Hematopoietic multipotent progenitor cell treated with erythropoietin and hydrocortisone succinate and interleukin-3 and kit ligand, for 17 days (in vitro differentiated cells): ENCODE measurements at regions not wholly inside any gene's neighbourhood (a gene's known extent, or its start where the extent isn't known, plus 50 kb on each side); places are given as distances from the start of the nearest gene placed in this dataset.
A peak's percentile ranks its signal among the peaks of the same experiment; 100 is the strongest.
"Not testable (repeated sequence)": the region's sequence is repeated elsewhere in the genome, so short reads cannot be mapped to it uniquely, and the experiment has no call there.

ENCODE experiments used
- DNase-seq: peaks from one replicate; pipeline ENCODE4 v3.0.0-alpha.2; 2015; ENCODE audit warnings: low spot score

DNA sequence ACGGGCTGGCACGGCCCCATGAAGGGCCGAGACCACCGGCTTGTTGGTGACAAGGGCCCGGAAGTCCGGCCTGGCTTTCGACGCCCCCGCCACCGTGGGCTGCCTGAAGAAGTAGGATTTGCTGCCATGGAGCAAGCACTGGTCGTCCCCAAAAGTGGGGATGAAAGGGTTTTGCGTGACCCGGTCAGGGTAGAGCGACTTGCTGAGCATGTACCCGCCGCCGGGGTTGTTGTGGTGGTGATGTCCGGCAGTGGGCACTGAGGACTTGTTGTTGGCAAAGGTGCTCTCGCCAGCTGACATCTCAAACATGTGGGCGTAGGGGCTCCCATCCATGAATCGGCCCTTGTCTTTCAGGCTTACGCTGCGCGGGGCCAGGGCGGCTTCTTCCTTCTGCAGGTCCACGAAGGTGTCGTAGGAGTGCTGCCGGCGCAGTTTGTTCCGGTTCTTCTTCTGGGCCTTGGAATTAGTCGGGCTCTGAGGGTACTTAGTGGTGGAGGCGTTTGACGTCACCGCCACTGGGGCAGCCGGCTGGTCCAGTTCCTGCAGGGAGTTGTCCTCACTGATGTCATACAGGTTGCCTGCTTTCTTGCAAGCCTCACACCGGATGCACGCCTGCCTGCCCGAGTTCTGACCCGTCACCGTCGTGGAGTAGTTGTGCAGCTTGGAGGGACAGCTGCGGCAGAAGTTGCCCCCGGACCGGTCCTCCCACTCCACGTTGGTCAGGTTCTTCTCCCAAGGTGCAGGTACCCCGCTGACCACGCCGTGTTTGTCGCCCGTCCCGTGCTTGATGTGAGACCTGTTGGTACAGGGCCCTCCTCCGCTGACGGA is 366.6 kb downstream of the EMP1 start:
- DNase-seq = no peak

DNA sequence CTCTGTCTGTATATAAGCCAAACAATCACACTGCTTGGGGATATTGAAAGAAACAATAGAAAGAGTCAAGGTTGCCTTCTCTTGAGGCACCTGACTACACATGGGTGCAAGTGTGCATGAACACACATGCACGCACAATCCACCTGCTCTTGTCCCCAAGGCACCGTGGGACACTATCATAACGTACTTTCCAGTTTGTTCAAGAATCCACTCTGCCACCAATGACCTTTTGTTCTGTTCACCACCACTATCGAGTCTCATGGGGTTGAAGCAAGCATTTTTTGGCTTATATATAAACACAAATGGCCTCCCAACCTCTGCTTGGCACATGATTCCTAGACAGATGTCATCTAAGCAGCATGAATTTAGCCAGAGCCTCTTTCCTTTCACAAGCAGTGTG is 365.4 kb downstream of the EMP1 start:
- DNase-seq = no peak

DNA sequence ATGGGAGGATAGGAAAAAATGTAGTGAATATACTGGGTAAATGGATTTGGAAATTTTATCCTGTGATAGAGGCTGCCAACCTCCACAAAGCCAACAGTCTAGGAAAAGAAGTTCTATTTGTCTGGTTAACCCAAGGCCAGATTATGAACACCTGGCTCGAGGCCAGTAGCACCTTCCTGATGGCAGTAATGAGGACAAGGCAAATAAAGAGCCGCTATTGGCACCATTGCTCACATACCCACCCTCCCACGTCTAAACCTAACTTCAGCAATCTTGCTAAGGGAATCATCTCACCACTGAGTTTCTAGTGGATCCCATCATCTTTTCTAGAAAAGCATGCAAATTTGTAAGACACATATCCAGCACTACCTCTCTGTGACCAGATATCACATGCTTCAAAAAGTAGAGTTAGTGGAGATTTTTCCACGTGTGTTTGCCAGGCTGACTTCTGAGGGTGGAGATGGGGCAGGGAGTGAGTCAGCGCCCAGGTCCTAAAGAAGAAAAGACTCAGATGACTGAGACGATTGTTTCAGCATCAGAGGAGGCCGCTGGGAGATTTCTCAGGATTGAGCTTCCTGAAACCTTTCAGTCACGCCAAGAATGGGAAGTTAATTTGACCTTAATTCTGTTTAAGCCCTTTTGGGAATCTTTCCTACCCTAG is 362.9 kb downstream of the EMP1 start:
- DNase-seq = no peak

DNA sequence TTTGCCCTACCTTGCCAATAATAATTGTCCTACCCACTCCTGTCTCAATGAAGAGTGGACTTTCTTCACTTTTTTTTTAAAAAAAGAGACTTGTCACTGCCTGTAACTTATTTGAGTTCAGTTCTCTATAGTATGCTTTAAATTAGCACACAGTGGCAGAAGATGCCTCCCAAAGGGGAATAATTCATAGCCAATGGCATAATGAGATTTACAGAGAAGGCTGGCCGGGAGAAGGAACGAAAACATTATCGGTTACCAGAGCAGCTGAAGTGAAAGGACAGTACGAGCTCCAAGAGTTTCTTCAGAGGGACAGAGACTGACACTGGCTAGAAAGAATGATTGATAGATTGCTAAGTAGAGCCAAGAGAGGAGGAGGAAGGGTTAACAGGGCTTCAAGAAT is 356.3 kb downstream of the EMP1 start:
- no peak for DNase-seq

DNA sequence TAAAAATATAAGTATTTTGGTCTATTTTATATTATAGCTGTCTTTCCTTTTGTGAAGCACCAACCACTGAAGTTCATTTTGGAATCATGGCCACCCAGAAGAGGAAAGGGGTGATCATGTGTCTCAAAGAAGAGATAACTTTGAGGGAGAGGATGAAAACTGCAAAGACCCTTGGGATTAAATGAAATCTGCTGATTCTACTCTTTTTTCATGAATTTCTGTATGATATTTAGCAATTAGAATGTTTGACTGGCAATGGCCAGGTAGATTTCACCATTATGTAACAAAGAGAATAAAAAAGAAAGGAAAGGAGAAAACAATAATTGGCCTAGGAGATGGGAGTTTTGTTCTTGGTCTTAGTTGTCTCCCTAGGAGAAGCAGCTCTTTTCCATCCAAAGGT is 350.8 kb downstream of the EMP1 start:
- DNase-seq = no peak

DNA sequence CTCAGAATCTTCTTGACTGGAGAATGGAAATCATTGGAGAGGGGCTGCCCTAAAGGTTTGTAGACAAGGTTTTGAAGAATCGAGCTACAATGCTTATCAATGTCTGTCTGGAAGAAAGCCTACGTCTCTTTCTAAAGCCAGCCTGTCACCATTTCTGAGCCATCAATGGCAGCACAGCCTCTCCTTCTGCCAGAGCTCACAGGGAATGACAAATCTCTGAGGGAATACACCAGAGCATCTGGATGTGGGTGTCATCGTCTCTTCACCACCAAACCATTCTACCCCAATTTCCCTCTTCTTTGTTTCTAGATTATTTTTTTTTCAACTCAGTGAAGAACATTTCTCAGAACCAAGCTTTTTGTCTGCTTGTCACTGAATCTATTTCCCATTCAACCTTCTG is 349.7 kb downstream of the EMP1 start:
- no peak for DNase-seq

DNA sequence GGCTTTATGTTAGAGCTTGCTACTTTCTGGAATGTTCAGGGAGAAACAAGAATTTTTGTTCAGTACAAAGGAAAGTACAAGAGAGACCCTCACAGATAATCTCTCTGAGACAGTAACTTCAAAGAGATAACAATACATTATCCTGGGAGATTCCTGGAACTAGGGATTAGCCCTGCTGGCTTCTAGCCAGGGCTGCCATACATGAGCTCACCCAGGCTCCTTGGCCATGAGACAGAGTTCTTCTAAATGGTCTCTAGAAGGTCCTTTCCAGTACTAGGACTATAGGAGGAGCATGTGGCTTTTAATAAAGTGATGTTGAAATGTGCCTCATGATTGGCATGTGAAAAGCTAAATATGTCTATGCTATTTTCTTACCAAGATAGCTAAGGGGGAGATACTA is 342.5 kb downstream of the EMP1 start:
- DNase-seq = no peak

DNA sequence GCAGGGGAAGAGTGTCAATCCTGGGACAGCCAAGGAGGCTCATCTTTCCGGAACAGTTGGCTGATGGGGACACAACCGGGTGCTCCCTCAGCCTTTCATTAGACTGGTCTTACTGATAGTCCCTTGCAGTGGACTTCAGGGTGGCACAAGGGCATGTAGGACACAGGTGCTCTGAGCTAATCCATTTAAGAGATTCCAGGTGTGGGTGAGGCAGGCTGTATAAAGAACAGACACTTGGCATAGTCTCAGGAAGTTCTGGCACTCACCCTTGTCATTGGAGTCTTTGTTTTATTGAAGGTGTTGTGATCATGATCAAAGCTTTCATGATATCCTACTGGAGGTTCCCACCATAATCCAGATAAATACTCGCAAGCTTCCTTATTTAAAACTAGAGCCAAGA is 341.6 kb downstream of the EMP1 start:
- DNase-seq = no peak

DNA sequence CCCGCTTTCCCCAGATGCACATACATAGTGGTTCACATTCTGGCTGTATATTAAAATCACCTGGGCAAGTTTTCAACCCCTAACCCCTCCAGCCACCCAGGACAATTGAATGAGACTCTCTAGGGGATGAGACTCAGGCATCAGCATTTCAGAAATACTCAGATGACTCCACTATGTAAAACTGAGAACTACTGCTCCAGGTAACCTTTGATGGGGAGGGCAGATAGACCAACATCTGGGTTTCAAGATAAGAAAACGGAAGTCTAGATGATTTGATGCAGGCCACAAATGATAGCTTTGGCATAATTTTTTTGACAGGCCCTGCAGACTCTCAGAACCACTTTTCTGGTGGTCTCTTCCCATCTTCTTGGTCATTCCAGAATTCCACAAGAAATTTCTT is 341.1 kb downstream of the EMP1 start:
- no peak for DNase-seq

DNA sequence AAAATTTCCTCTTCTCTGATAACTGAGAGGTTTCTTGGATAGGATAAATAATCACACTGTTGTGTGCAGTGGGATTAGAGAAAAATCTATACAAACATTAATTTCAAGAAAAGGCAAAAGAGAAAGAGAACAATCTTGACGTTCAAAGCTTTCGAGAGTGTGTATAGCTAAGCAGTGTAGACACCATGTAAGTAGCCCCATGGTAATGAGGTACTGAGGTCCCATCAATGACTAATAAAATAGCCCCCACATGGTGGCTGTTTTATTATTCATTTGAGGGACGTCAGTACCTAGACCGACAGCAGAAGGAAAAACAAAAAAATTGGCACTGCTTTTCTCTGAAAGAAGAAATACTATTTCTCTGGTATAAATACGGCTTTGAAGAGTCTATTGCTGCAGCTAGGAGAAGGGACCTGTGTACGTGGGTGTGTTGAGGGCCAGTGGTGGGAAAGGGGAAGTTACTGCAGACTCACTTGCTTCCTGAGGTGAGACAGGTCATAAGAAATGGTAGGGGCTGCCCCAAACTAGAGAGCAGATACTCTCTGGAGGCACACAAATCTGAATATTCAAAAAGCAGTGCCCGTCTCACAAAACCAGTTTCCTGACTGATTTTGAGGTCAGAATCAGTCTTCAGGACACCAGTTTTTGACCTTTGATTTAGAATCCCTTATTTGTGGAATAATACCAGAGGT is 339.8 kb downstream of the EMP1 start:
- no peak for DNase-seq

DNA sequence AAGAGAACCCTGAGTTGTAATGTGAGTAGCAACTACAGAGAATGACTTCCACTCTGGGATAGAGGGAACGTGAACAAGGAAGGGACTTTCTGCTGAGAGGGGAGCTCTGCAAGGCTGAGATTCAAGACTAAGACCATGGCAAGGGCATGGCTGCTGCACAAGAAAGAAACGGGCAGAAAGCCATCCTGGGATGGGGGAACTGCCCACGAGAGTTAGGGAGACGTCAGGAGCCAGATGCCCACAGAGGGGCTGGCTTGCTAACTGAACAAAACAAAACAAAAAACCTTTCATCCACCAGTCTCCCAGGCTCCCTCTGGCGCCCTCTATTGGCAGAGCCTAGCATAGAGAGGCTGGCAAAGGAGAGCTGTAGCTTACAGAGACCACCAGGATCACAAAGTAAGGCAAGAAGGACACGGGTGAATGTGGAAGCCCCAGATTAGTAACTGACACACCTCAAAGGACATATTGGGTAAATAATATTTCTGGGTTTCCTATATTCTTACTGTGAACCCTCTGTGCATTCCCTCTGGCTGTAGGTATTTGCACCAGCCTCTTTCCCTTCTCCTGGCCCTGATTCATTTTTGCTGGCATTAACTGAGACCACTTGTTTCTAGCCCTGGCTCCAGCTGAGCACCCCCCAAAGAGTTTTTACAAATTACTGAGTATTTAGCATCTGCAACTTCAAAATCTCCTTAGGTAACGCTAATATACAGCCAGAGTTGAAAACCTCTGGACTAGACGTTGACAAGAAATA is 338.3 kb downstream of the EMP1 start:
- DNase-seq = peak; percentile 26

DNA sequence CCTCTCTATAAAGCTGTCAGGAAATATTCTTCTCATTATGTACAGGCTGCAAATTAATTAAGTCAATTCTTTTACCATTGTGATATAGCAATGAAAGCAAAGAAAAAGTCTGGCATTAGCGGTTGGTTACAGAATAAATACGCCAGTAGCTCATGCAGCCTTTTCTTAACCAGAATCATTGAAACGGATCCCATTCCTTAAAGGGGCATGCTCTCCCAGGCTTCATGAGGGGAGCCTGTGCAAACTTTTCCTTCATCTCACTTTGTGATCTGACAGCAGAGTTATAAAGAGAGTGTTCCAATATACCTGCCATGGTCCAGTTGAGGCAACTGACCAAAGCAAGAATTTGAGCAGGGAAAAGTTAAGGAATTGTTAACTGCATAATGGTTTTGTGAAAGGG is 337.7 kb downstream of the EMP1 start:
- DNase-seq = no peak

DNA sequence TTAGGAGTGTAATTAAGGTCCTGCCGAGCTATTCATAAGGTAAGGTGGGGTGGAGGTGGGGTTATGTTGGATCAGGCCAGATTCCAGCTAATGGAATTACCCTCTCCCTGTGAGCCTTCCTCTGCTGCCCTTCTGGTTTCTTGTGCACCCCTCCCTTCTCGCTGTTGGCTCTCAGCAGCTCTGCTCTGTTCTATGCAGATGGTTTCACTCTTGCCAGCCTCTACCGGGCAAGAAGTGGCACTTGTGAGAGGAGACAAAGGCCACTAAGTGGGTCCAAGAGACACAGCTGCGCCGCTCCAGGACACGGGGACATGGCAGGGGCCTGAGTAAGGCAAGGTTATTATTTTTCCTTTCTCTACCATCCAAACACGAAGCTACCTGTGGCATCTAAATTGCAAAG is 334.4 kb downstream of the EMP1 start:
- no peak for DNase-seq

DNA sequence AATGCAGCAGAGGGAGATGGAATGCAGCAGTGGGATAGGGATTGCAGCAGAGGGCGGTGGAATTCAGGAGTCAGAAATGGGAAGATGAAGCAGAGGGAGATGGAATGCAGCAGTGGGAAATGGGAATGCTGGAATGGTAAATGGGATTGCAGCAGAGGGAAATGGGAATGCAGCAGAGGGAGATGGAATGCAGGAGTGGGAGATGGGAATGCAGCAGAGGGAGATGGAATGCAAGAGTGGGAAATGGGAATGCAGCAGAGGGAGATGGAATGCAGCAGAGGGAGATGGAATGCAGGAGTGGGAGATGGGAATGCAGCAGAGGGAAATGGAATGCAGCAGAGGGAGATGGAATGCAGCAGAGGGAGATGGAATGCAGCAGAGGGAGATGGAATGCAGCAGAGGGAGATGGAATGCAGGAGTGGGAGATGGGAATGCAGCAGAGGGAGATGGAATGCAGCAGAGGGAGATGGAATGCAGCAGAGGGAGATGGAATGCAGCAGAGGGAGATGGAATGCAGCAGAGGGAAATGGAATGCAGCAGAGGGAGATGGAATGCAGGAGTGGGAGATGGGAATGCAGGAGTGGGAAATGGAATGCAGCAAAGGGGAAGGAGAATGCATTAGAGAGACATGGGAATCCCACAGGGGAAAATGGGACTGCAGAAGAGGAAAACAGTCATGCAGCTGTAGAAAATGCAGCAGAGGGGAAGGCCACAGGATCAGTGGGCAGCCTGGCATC is 329.8 kb downstream of the EMP1 start:
- DNase-seq = not testable (repeated sequence)

DNA sequence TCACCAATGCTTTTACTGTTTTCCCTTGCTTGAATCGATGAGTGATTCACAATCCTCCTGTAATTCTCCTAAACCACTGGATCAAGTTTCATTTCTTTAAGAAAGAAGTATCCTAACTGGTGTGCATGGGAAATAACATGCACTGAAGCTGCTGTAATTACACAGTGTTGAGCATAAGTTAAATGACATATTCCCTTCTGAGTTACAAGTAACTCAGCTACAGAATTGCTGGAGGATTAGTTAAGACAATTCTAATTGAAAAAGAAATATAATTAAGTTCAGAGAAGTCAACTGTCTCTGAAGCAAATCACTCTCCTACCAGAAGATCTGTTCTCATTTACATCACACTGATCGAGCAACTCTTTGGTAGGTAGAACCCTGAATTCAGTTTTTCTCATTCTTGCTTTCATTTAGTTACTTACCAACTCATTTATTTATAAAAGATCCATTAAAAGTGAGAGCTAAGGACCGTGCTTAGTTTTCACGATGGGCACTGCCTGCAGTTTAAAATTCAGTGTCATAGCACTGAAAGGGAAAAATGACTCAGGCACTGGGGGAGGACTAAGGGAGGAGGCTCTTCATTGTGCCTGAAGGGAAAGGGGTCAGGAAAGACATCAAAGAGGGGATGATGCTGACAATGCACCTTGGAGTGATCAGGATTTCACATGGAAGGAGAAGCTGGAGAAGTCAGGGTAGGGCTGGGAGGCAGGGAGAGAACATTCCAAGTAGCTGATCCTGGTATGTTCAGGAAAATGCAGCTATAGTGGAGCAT is 327.2 kb downstream of the EMP1 start:
- no peak for DNase-seq

DNA sequence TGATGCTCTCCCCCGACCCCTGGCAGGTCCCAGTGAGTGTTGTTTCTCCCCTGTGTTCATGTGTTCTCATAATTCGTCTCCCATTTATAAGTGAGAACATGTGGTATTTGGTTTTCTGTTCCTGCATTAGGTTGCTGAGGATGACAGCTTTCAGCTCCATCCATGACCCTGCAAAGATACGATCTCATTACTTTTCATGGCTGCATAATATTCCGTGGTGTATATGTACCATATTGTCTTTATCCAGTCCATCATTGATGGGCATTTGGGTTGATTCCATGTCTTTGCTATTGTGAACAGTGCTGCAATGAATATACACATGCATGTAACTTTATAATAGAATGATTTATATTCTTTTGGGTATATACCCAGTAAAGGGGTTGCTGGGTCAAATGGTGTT is 321.5 kb downstream of the EMP1 start:
- not testable (repeated sequence) for DNase-seq

DNA sequence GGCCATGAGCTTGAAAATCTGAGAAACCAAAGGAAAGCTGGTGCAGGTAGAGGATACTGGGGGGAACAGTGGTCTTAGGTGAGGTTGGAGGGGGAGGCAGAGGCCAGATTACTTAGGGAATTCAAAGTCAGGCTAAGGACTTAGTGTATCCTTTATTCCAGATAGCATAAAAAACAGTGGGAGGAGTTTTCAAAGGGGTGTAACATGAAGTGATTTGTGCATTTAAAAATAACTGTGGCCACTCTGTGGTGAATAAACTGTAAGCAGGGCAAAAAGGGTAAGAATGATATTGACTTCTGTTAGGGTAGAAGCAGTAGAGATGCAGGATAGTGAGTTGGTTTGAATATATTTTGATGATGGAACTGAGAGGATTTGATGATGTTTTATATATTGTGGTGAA is 313.2 kb downstream of the EMP1 start:
- DNase-seq = no peak

DNA sequence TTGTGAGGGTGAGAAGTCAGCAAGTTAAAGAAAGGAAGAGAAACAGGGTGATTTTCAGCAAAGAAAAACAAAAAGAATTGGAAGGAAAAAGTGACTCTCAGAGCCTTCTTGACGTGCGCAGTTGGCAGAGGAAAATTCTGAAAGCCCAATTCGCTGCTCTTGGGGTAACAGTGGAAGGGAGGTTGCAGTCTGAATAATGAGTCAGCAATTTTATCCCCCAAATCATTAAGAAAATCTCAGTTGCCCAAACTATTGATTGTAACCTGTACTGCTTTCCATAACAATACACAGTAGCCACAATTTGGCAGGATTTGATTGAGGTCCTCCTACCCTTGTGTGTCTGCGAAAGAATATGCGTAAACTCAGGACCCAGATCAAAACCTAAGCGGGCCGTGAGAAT is 309.1 kb downstream of the EMP1 start:
- no peak for DNase-seq

DNA sequence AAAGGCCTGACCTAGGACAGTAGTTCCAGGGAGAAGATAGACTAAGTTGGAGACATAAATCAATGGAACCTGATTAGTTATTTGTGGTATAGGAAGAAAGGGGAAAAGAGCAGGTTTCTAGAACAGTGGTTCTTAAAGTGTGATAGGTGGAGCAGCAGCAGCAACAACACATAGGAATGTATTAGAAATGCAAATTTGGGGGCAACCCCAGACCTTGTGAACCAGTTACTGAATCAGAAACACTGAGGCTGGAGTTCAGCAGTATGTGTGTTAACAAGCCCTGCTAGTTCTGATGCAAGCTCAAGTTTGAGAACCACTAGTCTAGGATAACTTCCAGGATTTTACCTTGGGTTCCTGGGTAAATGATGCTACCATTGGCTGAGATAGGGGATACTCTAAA is 308.7 kb downstream of the EMP1 start:
- DNase-seq = no peak

DNA sequence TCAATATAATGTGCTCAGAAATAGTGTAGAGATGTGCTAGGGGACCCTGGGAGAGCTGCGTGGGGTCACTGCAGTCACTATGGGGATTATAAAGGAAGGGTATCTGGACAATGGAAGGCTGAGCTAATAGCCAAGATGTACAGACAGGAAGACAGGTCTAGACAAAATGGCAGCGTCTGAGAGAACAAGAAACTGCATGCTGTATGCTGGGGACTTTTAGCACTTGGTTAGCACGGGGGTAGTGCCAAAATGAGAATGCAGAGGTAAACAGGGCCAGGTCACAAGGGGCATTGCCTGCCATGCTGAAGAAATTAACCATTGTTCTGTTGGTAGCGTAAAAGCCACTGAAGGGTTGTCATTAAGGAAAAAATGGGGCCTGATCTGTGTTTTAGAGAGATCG is 308.2 kb downstream of the EMP1 start:
- DNase-seq = no peak

DNA sequence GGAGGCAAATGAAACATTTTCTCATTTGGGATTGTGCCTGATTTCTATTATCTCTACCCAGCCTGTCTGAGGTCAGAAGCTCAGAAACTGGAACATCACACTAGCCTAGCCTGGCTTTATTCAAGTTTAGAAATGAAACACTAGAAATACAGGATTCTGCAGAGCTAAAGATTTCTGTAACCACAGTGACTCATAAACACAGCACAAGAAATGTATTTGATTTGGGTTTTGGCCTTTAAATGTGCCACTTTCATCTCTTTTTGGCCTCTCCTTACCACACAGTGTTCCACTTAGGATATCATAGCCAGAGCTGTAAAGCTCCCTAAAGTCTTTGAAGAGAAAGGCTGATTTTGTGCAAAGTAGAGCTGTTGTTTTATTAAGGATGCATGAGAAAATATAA is 307.5 kb downstream of the EMP1 start:
- no peak for DNase-seq
